ENCODE measurements at regions not wholly inside any gene's neighbourhood (a gene's known extent, or its start where the extent isn't known, plus 50 kb on each side); places are given as distances from the start of the nearest gene placed in this dataset.
"Not testable (repeated sequence)": the region's sequence is repeated elsewhere in the genome, so short reads cannot be mapped to it uniquely, and the experiment has no call there.

DNA sequence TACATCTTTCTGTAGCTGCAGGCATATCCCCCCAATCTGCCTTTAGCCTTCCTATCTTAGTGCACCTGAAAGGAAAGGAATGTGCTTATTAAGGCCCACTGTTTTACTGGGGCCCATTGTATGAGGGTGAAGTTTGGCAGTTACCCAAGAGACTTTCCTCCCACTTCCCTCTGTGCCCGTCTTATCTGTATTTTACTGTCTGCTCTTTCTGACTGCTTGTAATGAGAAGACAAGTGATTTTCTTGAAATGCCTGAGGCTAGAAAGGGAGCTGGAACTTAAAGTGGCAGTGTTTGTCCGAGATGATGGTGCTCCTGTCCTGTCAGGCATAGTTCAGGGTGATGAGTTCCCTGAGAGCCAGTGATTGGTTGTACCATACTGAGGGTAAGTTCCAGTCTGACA is 114.7 kb downstream of the QRSL1 start:
- TF ChIP-seq POLR2A (IDR thresholded peaks at IDR 0.05), result not testable (repeated sequence)
- TF ChIP-seq, protein P1, sequence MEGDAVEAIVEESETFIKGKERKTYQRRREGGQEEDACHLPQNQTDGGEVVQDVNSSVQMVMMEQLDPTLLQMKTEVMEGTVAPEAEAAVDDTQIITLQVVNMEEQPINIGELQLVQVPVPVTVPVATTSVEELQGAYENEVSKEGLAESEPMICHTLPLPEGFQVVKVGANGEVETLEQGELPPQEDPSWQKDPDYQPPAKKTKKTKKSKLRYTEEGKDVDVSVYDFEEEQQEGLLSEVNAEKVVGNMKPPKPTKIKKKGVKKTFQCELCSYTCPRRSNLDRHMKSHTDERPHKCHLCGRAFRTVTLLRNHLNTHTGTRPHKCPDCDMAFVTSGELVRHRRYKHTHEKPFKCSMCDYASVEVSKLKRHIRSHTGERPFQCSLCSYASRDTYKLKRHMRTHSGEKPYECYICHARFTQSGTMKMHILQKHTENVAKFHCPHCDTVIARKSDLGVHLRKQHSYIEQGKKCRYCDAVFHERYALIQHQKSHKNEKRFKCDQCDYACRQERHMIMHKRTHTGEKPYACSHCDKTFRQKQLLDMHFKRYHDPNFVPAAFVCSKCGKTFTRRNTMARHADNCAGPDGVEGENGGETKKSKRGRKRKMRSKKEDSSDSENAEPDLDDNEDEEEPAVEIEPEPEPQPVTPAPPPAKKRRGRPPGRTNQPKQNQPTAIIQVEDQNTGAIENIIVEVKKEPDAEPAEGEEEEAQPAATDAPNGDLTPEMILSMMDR (IDR thresholded peaks at IDR 0.05), result not testable (repeated sequence)
